Transverse colon (tissue), 4 donors: ENCODE measurements at regions not wholly inside any gene's neighbourhood (a gene's known extent, or its start where the extent isn't known, plus 50 kb on each side); places are given as distances from the start of the nearest gene placed in this dataset.

Source experiments
- DNase-seq: peaks from one replicate; pipeline ENCODE4 v3.0.0-alpha.2; 2019
- H3K27ac ChIP-seq, 4 donors: fragments of 200-600 bp; sonication (generic); 2 replicates each; pipeline ENCODE4 v1.5.1; 2016 to 2018; ENCODE audit warnings: inconsistent platforms in 4 of 4
- H3K27me3 ChIP-seq: fragments of 200-600 bp; sonication (generic); 2 replicates; pipeline ENCODE4 v1.5.1; 2017; ENCODE audit warnings: inconsistent platforms
- H3K36me3 ChIP-seq, 4 donors: fragments of 200-600 bp; sonication (generic); 2 replicates each; pipeline ENCODE4 v1.5.1; 2017 to 2019; ENCODE audit warnings: inconsistent platforms in 4 of 4
- H3K4me1 ChIP-seq, 4 donors: fragments of 200-600 bp; sonication (generic); 2 replicates each; pipeline ENCODE4 v1.5.1; 2017 to 2020; ENCODE audit warnings: inconsistent platforms in 4 of 4
- H3K4me3 ChIP-seq, 4 donors: fragments of 200-600 bp; sonication (generic); 1 replicate in 1 of 4; 2 replicates in 3 of 4; pipeline versions ENCODE4 v1.5.1 to v1.6.1; 2017 to 2019; ENCODE audit warnings: inconsistent platforms in 4 of 4
- H3K9me3 ChIP-seq, 2 donors: fragments of 200-600 bp; sonication (generic); 2 replicates each; pipeline ENCODE4 v1.5.1; 2017 to 2019; ENCODE audit warnings: inconsistent platforms in 2 of 2
- EP300 ChIP-seq: sonication (generic); formaldehyde crosslinking; IDR thresholded peaks from one replicate; pipeline ENCODE4 v1.6.1; 2017; ENCODE audit warnings: antibody characterized with exemption, low read depth
- POLR2A ChIP-seq: fragments of 450-650 bp; IDR thresholded peaks from one replicate; pipeline ENCODE4 v1.6.1; 2016; ENCODE audit warnings: antibody characterized with exemption, mild to moderate bottlenecking, moderate library complexity
- POLR2AphosphoS5 ChIP-seq, 3 donors: sonication (generic); formaldehyde crosslinking; IDR thresholded peaks; one replicate each; pipeline ENCODE4 v1.6.1; 2016; ENCODE audit warnings: antibody characterized with exemption in 3 of 3
- WGBS, 2 donors: methylation state at CpG; one replicate each; pipeline ENCODE4 v1.1.5; 2018; ENCODE audit warnings: low coverage in 1 of 2; 5-methylcytosine and 5-hydroxymethylcytosine counted together
- in situ Hi-C, 4 donors: fragments of 200-750 bp; cut with MboI; loops; one replicate each; pipeline versions ENCODE4 v1.15.0 to v1.15.1; 2017; ENCODE audit warnings: low sequenced_read_pairs in 3 of 4, low pct_ligation_motif_present in 1 of 4, low pct_unique_long_range_greater_than_20kb in 1 of 4
- intact Hi-C: fragments of 100-400 bp; cut with DNase I; formaldehyde crosslinking; loops from one replicate; pipeline ENCODE4 v1.15.1; 2023; ENCODE audit warnings: low total_unique reads
- TF ChIP-seq, protein P1 (sequence below), 5 experiments: fragments of 200-600 bp in 3 of 5; fragments of 450-650 bp in 2 of 5; sonication (generic) in 3 of 5; IDR thresholded peaks; 1 replicate in 2 of 5; 2 replicates in 3 of 5; pipeline ENCODE4 v1.5.1; 2016 to 2017; ENCODE audit warnings: antibody characterized with exemption in 5 of 5, inconsistent platforms in 3 of 5, mild to moderate bottlenecking in 2 of 5, moderate library complexity in 1 of 5

DNA sequence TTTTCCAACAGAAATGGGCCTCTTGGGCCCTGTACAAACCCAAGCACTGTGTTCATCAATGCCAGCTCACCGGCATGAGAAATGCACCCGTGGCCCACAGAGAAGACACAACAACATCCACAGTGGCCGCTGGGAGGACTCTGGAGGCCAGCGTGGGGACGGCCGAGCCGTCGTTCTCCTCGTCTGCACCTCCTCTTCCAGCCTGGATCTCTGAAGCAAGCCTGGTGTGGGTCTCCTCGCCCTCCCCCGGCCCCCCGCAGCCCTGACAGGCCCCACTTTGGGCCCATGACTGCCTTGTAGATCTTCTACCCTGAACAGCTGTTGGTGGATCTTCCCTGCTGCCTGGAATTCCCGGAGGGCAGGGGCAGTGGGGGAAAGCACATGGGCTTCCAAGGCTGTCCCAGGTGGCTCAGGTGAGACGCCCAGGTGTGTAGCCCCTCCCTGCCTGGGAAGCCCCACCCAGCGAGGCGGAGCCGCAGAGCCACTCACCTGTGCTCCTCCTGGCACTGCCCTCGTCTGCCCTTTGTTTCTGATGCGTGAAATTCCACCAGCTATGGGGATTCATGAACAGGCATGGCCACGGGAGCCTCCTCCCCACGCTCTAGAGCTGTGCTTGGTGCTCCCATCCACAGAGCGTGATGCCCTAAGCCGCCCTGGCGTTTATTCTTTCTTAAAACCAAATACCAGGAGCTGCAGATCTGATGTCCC lies 225.9 kb downstream of the BRD1 start:
- Histone ChIP-seq H3K9me3 (no peaks in the 10 kb centered on the region), H3K4me1 (no peaks in the 10 kb centered on the region), H3K27ac (no peak overlapping the region), H3K4me3 (no peak overlapping the region), H3K27me3 (no peaks in the 10 kb centered on the region), H3K36me3 (no peaks in the 10 kb centered on the region)
- intact Hi-C loops, result no loop called here
- no peak for DNase-seq
- WGBS, 2 donors, result 87% methylated on average over 24 of the region's 24 CpGs; no CpG with 5 or more reads in 1 of the 2 donors
- TF ChIP-seq POLR2A (no peak), POLR2AphosphoS5 (IDR thresholded peaks at IDR 0.05) (no peak), EP300 (no peak)
- TF ChIP-seq, protein P1, sequence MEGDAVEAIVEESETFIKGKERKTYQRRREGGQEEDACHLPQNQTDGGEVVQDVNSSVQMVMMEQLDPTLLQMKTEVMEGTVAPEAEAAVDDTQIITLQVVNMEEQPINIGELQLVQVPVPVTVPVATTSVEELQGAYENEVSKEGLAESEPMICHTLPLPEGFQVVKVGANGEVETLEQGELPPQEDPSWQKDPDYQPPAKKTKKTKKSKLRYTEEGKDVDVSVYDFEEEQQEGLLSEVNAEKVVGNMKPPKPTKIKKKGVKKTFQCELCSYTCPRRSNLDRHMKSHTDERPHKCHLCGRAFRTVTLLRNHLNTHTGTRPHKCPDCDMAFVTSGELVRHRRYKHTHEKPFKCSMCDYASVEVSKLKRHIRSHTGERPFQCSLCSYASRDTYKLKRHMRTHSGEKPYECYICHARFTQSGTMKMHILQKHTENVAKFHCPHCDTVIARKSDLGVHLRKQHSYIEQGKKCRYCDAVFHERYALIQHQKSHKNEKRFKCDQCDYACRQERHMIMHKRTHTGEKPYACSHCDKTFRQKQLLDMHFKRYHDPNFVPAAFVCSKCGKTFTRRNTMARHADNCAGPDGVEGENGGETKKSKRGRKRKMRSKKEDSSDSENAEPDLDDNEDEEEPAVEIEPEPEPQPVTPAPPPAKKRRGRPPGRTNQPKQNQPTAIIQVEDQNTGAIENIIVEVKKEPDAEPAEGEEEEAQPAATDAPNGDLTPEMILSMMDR (IDR thresholded peaks at IDR 0.05), result no peak
- in situ Hi-C loops, result no loop called here

DNA sequence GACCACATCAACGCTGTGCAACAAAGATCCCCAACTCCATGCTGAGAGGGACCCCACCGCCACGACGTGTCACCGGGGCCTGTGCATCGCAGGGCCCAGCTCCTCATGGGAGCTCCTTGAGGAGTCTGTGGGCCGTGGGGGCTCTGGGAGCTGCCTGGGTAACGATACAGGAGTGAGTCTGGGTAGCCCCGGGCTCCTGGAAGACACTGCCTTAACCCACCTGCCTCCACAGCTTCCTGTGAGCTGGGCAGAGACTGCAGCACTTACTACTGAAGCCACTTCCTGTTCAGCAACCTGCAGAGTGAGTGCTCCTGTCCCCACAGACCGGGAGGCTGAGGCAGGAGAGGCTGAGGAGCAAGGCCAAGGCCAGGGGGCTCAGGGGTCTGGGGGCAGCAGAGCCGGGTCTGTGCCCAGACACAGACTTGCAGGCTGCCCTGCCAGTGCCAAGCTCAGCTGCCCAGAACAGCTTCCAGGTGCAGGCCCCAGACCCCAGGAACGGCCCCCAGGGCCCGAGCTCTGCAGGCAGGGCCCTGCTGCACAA lies 226.7 kb downstream of the BRD1 start:
- in situ Hi-C loops (no loop called here), intact Hi-C loops (no loop called here)
- Histone ChIP-seq H3K36me3 (no peaks in the 10 kb centered on the region), H3K4me1 (no peaks in the 10 kb centered on the region), H3K27me3 (no peaks in the 10 kb centered on the region), H3K4me3 (no peak overlapping the region), H3K9me3 (no peaks in the 10 kb centered on the region), H3K27ac (no peak overlapping the region)
- DNase-seq, result no peak
- WGBS, 2 donors, result 79% methylated on average over 11 of the region's 13 CpGs; no CpG with 5 or more reads in 1 of the 2 donors
- TF ChIP-seq EP300 (no peak), POLR2A (no peak)

DNA sequence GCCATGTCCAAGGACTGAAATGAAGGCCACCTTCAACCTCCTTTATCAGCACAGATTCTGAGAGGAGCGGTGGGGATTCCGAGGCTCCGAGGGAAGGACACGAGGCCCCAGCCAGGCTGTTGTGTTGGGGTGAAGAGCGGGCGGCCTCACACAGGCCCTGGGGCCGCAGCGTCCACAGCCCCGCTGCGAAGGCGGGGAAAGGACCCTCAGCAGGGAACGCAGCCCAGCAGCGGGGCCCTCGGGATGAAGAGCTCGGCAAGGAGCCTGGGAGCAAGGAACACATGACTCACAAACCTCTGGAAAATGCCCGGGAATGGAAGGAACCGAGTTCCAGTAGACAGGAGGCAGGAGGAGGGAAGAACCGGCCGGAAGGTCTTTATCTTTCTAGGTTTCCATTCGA lies 227.2 kb downstream of the BRD1 start:
- H3K9me3 ChIP-seq, result no peaks in the 10 kb centered on the region
- TF ChIP-seq EP300, result no peak
- TF ChIP-seq, protein P1 (IDR thresholded peaks at IDR 0.05), result no peak
- no peak for TF ChIP-seq POLR2AphosphoS5 (IDR thresholded peaks at IDR 0.05)
- no peak for TF ChIP-seq POLR2A
- no peak overlapping the region for H3K27ac ChIP-seq
- no peaks in the 10 kb centered on the region for H3K4me1 ChIP-seq
- no peaks in the 10 kb centered on the region for H3K36me3 ChIP-seq
- in situ Hi-C loops (no loop called here), intact Hi-C loops (no loop called here)
- 80 to 87% methylated on average over 1 to 20 of the region's 20 CpGs for WGBS, 2 donors
- no peak overlapping the region for H3K4me3 ChIP-seq
- DNase-seq, result no peak
- no peaks in the 10 kb centered on the region for H3K27me3 ChIP-seq

DNA sequence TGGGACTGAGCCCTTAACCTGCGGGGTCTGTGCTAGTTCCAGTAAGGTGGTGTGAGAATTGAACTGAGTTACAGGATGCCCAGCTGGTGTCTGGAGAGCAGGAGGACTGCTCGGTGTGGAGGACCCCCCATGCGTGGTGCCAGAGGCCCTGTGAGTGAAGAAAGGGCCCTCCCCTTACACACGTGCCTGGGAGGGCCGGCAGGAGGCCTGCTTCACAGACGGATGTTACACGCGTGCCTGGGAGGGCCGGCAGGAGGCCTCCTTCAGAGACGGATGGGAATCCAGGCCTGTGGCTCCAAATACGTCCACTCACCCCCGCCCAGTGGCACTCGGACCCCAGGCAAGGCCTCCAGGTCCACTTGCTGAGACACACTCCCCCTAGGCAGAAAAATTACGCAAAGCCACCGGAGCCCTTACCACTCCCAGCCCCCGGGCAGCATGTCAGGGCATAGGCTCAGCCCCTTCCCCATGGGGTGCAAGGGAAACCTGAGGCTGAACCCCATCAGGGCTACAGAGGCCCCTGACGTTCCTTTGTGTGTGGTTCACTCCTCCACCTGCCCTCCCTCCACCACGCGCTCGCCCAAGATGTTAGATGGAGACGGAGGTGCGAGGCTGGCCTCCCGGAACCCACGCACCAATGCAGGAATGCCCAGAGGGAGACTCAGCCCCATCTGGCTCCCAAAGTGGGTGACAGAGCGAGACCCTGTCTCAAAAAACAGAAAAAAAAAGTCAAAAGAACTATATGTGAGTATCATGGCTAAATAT lies 227.8 kb downstream of the BRD1 start:
- H3K4me3 ChIP-seq, result no peak overlapping the region
- in situ Hi-C loops, result no loop called here
- 85% methylated on average over 25 of the region's 25 CpGs; no CpG with 5 or more reads in 1 of the 2 donors for WGBS, 2 donors
- H3K36me3 ChIP-seq, result no peaks in the 10 kb centered on the region
- H3K27ac ChIP-seq, result no peak overlapping the region
- H3K27me3 ChIP-seq, result no peaks in the 10 kb centered on the region
- no peaks in the 10 kb centered on the region for H3K9me3 ChIP-seq
- H3K4me1 ChIP-seq, result no peaks in the 10 kb centered on the region
- intact Hi-C loops, result no loop called here
- TF ChIP-seq EP300 (no peak), POLR2A (no peak), POLR2AphosphoS5 (IDR thresholded peaks at IDR 0.05) (no peak)
- TF ChIP-seq, protein P1 (IDR thresholded peaks at IDR 0.05), result no peak
- no peak for DNase-seq
